GM12875 (cell line): ENCODE measurements at regions not wholly inside any gene's neighbourhood (a gene's known extent, or its start where the extent isn't known, plus 50 kb on each side); places are given as distances from the start of the nearest gene placed in this dataset.

Experiments used
- H3K4me3 ChIP-seq: one replicate; pipeline ENCODE4 v1.5.1; 2011; ENCODE audit warnings: low read depth, low read length, control low read depth
- CTCF ChIP-seq: IDR thresholded peaks from 2 replicates; pipeline ENCODE4 v1.5.1; 2011; ENCODE audit warnings: low read depth, mild to moderate bottlenecking, control low read depth, inconsistent platforms, low read length, moderate library complexity, borderline replicate concordance; ENCODE audit not compliant: insufficient read depth

GRCh38 chr19:29098863-29099481 lies 114.0 kb downstream of the UQCRFS1 start:
- H3K4me3 ChIP-seq = no peak overlapping the region
- TF ChIP-seq CTCF = no peak

- TF ChIP-seq CTCF = no peak
- H3K4me3 ChIP-seq = no peak overlapping the region
Measured at GRCh38 chr19:29098091-29098490, 114.9 kb downstream of the UQCRFS1 start.

- H3K4me3 ChIP-seq = no peak overlapping the region
- TF ChIP-seq CTCF = no peak
Measured at GRCh38 chr19:29096896-29097295, 116.1 kb downstream of the UQCRFS1 start.

GRCh38 chr19:29093553-29093908 lies 119.4 kb downstream of the UQCRFS1 start:
- no peak for TF ChIP-seq CTCF
- H3K4me3 ChIP-seq = no peak overlapping the region

- no peak overlapping the region for H3K4me3 ChIP-seq
- TF ChIP-seq CTCF = no peak
Measured at GRCh38 chr19:29092712-29093552, 120.0 kb downstream of the UQCRFS1 start.

- TF ChIP-seq CTCF = no peak
- H3K4me3 ChIP-seq = no peak overlapping the region
Measured at GRCh38 chr19:29090783-29091526, 122.0 kb downstream of the UQCRFS1 start.
